Activated CD8-positive, alpha-beta T cell treated with anti-CD3 and anti-CD28 coated beads for 36 hours (primary cell): ENCODE measurements at regions not wholly inside any gene's neighbourhood (a gene's known extent, or its start where the extent isn't known, plus 50 kb on each side); places are given as distances from the start of the nearest gene placed in this dataset.

Experiments
- ATAC-seq: fragments of 200-7000 bp; cut with Tn5 transposase; one replicate; pipeline ENCODE4 v1.10.0; 2021; ENCODE audit warnings: mild to moderate bottlenecking, moderate library complexity
- CTCF ChIA-PET: fragments of 350-600 bp; sonication (Branson Sonifier 250); formaldehyde crosslinking; loops from one replicate; lab custom pipeline; 2021; ENCODE audit warnings: antibody characterized with exemption; lab: Charles Lee
- POLR2A ChIA-PET: fragments of 350-600 bp; sonication (Branson Sonifier 250); formaldehyde crosslinking; loops from one replicate; lab custom pipeline; 2021; ENCODE audit warnings: antibody characterized with exemption; lab: Charles Lee
- DNase-seq: peaks from one replicate; pipeline ENCODE4 v3.0.0-alpha.2; 2020
- H3K27ac Mint-ChIP-seq: one replicate; pipeline ENCODE4 v1.8.0; 2021; ENCODE audit warnings: mild to moderate bottlenecking, mixed read lengths
- H3K27me3 Mint-ChIP-seq: one replicate; pipeline ENCODE4 v1.8.0; 2021; ENCODE audit warnings: mixed read lengths
- H3K36me3 Mint-ChIP-seq: one replicate; pipeline ENCODE4 v1.8.0; 2021; ENCODE audit warnings: low read depth, mixed read lengths
- H3K4me1 Mint-ChIP-seq: one replicate; pipeline ENCODE4 v1.8.0; 2021; ENCODE audit warnings: low read depth, mixed read lengths
- H3K4me3 Mint-ChIP-seq: one replicate; pipeline ENCODE4 v1.8.0; 2021; ENCODE audit warnings: mild to moderate bottlenecking, moderate library complexity, mixed read lengths
- H3K9me3 Mint-ChIP-seq: one replicate; pipeline ENCODE4 v1.8.0; 2021; ENCODE audit warnings: mixed read lengths
- CTCF ChIP-seq: fragments of 200-600 bp; IDR thresholded peaks from one replicate; pipeline ENCODE4 v1.8.0; 2022; ENCODE audit warnings: antibody characterized with exemption, mild to moderate bottlenecking
- intact Hi-C: fragments of 100-400 bp; cut with micrococcal nuclease; formaldehyde crosslinking; loops from one replicate; pipeline ENCODE4 v1.10.0; 2022

- intact Hi-C loops = no loop called here
- Mint-ChIP-seq H3K4me1 (no peaks in the 10 kb centered on the region), H3K27ac (no peak overlapping the region), H3K9me3 (no peaks in the 10 kb centered on the region), H3K4me3 (no peak overlapping the region), H3K27me3 (peaks cover 3% of the 10 kb centered on the region), H3K36me3 (no peaks in the 10 kb centered on the region)
- no peak for ATAC-seq
- CTCF ChIA-PET = no interaction called here
- no peak for DNase-seq
- TF ChIP-seq CTCF = no peak
- POLR2A ChIA-PET = no interaction called here
Observed at GRCh38 chr1:169019419-169020058, 87.0 kb upstream of the ATP1B1 start.

GRCh38 chr1:169020684-169021083 is 85.8 kb upstream of the ATP1B1 start:
- Mint-ChIP-seq H3K9me3 (no peaks in the 10 kb centered on the region), H3K4me1 (no peaks in the 10 kb centered on the region), H3K4me3 (no peak overlapping the region), H3K27me3 (peaks cover 4% of the 10 kb centered on the region), H3K27ac (no peak overlapping the region), H3K36me3 (no peaks in the 10 kb centered on the region)
- no peak for TF ChIP-seq CTCF
- CTCF ChIA-PET = no interaction called here
- intact Hi-C loops = no loop called here
- POLR2A ChIA-PET = no interaction called here
- ATAC-seq (no peak), DNase-seq (no peak)

- ATAC-seq (no peak), DNase-seq (no peak)
- peaks cover 4% of the 10 kb centered on the region for H3K27me3 Mint-ChIP-seq
- TF ChIP-seq CTCF = no peak
- intact Hi-C loops = no loop called here
- no peak overlapping the region for H3K27ac Mint-ChIP-seq
- no peak overlapping the region for H3K4me3 Mint-ChIP-seq
- POLR2A ChIA-PET = no interaction called here
- no peaks in the 10 kb centered on the region for H3K9me3 Mint-ChIP-seq
- CTCF ChIA-PET = interaction anchor here (1.4 kb wide), 1 partner anchor 20 kb away, joined by 4 read pairs; no protein-coding TSS in a partner anchor
- H3K4me1 Mint-ChIP-seq = no peaks in the 10 kb centered on the region
- H3K36me3 Mint-ChIP-seq = no peaks in the 10 kb centered on the region
Observed at GRCh38 chr1:169022648-169023047, 83.8 kb upstream of the ATP1B1 start.

- Mint-ChIP-seq H3K9me3 (no peaks in the 10 kb centered on the region), H3K27ac (no peak overlapping the region), H3K4me1 (no peaks in the 10 kb centered on the region), H3K27me3 (peaks cover 4% of the 10 kb centered on the region), H3K4me3 (no peak overlapping the region), H3K36me3 (no peaks in the 10 kb centered on the region)
- ATAC-seq = no peak
- DNase-seq = no peak
- ChIA-PET CTCF (no interaction called here), POLR2A (no interaction called here)
- no peak for TF ChIP-seq CTCF
- intact Hi-C loops = no loop called here
Observed at GRCh38 chr1:169024255-169024654, 82.2 kb upstream of the ATP1B1 start.

- DNase-seq (no peak), ATAC-seq (no peak)
- H3K4me3 Mint-ChIP-seq = no peak overlapping the region
- no peaks in the 10 kb centered on the region for H3K9me3 Mint-ChIP-seq
- no peak for TF ChIP-seq CTCF
- H3K27ac Mint-ChIP-seq = no peak overlapping the region
- no peaks in the 10 kb centered on the region for H3K4me1 Mint-ChIP-seq
- H3K27me3 Mint-ChIP-seq = peaks cover 4% of the 10 kb centered on the region
- H3K36me3 Mint-ChIP-seq = no peaks in the 10 kb centered on the region
- POLR2A ChIA-PET = no interaction called here
- CTCF ChIA-PET = no interaction called here
- intact Hi-C loops = no loop called here
Observed at GRCh38 chr1:169024800-169025271, 81.7 kb upstream of the ATP1B1 start.
